Body of pancreas (tissue), 4 donors: ENCODE measurements at regions not wholly inside any gene's neighbourhood (a gene's known extent, or its start where the extent isn't known, plus 50 kb on each side); places are given as distances from the start of the nearest gene placed in this dataset.

Source experiments
- CTCF ChIP-seq, 7 experiments: fragments of 450-650 bp in 4 of 7; fragments of 200-600 bp in 3 of 7; sonication (generic) in 3 of 7; IDR thresholded peaks; one replicate each; pipeline ENCODE4 v1.5.1; 2016 to 2019; ENCODE audit warnings: antibody characterized with exemption in 7 of 7
- POLR2A ChIP-seq, 3 donors: fragments of 450-650 bp; IDR thresholded peaks; one replicate each; pipeline ENCODE4 v1.6.1; 2016; ENCODE audit warnings: antibody characterized with exemption in 3 of 3, mild to moderate bottlenecking in 2 of 3

GRCh38 chr14:61109288-61109687 is 128.2 kb downstream of the SLC38A6 start:
- TF ChIP-seq POLR2A (IDR thresholded peaks at IDR 0.05), result no peak
- TF ChIP-seq CTCF (IDR thresholded peaks at IDR 0.05), result no peak
